Retinal pigment epithelial cell (primary cell): ENCODE measurements at regions not wholly inside any gene's neighbourhood (a gene's known extent, or its start where the extent isn't known, plus 50 kb on each side); places are given as distances from the start of the nearest gene placed in this dataset.

ENCODE experiments used
- DNase-seq: peaks from one replicate; pipeline ENCODE4 v3.0.0-alpha.2; 2010; ENCODE audit warnings: low read depth
- H3K4me3 ChIP-seq: 2 replicates; pipeline ENCODE4 v1.5.1; 2011; ENCODE audit warnings: mild to moderate bottlenecking, low read length, control low read depth, moderate library complexity
- CTCF ChIP-seq: conservative IDR thresholded peaks from 2 replicates; pipeline ENCODE4 v1.5.1; 2011; ENCODE audit warnings: low read depth, low read length, control low read depth, inconsistent platforms

- no peak overlapping the region for H3K4me3 ChIP-seq
- no peak for DNase-seq
- no peak for TF ChIP-seq CTCF
Observed at GRCh38 chr1:98017184-98017583, 96.3 kb upstream of the DPYD start.

DNA sequence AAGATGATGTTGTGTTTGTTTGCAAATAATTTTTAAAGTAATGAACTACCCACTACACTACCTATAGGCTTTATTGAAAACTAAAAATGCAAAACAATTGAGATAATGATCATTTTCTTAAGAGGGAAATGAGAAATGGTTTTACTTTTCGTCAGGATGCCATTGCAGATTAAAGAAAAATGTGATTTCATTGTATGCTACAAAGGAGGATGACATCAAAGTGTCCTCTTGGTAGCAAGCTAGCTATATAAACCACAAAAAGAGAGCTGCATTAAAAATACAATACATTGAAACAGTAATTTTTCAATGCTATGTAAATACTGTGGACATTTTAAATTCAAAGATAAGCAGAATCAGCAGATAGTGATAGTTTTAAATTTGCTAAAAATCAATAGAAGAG is 87.5 kb upstream of the DPYD start:
- no peak for DNase-seq
- TF ChIP-seq CTCF = no peak

GRCh38 chr1:98005326-98006010 is 84.6 kb upstream of the DPYD start:
- no peak overlapping the region for H3K4me3 ChIP-seq
- DNase-seq = no peak
- TF ChIP-seq CTCF = no peak

More for the DNA sequence above, 87.5 kb upstream of the DPYD start:
- no peak overlapping the region for H3K4me3 ChIP-seq

DNA sequence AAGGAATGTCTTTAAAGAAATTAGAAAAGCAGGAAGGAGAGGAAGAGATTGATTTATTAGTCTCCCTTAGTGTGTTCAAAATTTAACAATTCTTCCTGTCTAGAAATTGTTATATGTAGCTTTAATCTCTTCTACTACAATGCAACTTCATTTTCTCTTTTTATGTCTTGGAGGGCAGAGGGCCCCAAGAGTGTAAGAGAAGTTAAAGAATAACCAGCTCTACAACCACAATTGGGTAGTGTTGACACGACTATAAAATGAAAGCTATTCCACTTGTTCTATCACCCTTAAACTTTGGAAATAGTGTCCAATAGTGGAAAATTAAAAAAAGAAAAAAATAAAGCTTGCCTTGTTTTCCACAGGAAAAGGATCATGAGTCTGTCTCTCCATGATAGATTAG is 82.6 kb upstream of the DPYD start:
- no peak overlapping the region for H3K4me3 ChIP-seq
- TF ChIP-seq CTCF = no peak
- no peak for DNase-seq

GRCh38 chr1:98002288-98002687 is 81.5 kb upstream of the DPYD start:
- no peak overlapping the region for H3K4me3 ChIP-seq
- TF ChIP-seq CTCF = no peak
- DNase-seq = no peak

DNA sequence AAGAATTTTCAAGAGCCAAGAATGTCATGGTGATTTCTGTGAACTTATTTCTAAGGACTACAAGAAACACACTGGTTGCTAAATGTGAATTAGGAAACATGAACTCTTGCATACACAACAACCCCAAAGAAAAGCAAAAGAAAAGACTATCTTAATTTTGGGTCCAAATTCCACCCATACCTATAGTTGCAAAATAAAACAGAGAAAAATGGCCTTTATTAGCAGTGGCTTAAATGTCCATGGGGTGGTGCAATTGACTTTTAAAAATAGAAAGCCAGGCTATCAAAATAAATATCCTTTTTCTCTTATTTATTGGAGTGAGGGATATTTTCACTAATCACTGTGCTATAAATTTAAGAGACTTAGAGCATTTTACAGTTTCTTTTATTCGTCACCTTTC is 80.9 kb upstream of the DPYD start:
- TF ChIP-seq CTCF = peak; percentile 42
- DNase-seq = no peak

GRCh38 chr1:97999320-97999719 is 78.5 kb upstream of the DPYD start:
- no peak overlapping the region for H3K4me3 ChIP-seq
- TF ChIP-seq CTCF = no peak
- DNase-seq = peak; percentile 73

More for the DNA sequence above, 80.9 kb upstream of the DPYD start:
- no peak overlapping the region for H3K4me3 ChIP-seq
